DND-41 (cell line): ENCODE measurements at regions not wholly inside any gene's neighbourhood (a gene's known extent, or its start where the extent isn't known, plus 50 kb on each side); places are given as distances from the start of the nearest gene placed in this dataset.

ENCODE experiments used
- ATAC-seq: fragments of 200-7000 bp; cut with Tn5 transposase; 3 replicates; pipeline ENCODE4 v1.9.1; 2021; ENCODE audit warnings: low read depth; ENCODE audit not compliant: insufficient read depth
- DNase-seq: peaks from one replicate; pipeline ENCODE4 v3.0.0-alpha.2; 2020
- H2AFZ ChIP-seq: 2 replicates; pipeline ENCODE4 v1.6.0; 2012; ENCODE audit warnings: low read depth, low read length
- H3K27ac ChIP-seq: 2 replicates; pipeline ENCODE4 v1.5.1; 2012; ENCODE audit warnings: low read length, inconsistent platforms
- H3K27me3 ChIP-seq: fragments of 200-600 bp; sonication (generic); 2 replicates; pipeline ENCODE4 v1.6.0; 2012; ENCODE audit warnings: low read length, mild to moderate bottlenecking, inconsistent platforms; ENCODE audit not compliant: insufficient read depth, poor library complexity
- H3K36me3 ChIP-seq: 2 replicates; pipeline ENCODE4 v1.5.1; 2012; ENCODE audit warnings: low read length, inconsistent platforms; ENCODE audit not compliant: insufficient read depth
- H3K4me1 ChIP-seq: 2 replicates; pipeline ENCODE4 v1.5.1; 2012; ENCODE audit warnings: mild to moderate bottlenecking, low read length; ENCODE audit not compliant: insufficient read depth
- H3K4me2 ChIP-seq: 2 replicates; pipeline ENCODE4 v1.6.0; 2012; ENCODE audit warnings: mild to moderate bottlenecking, moderate library complexity, low read length, inconsistent platforms; ENCODE audit not compliant: insufficient read depth
- H3K4me3 ChIP-seq, 2 experiments: fragments of 200-600 bp in 1 of 2; shearing (Covaris generic) in 1 of 2; 2 replicates each; pipeline ENCODE4 v1.5.1; 2012 to 2016; ENCODE audit warnings: inconsistent platforms in 2 of 2, low read length in 2 of 2, mild to moderate bottlenecking in 2 of 2, low read depth in 1 of 2, moderate library complexity in 1 of 2
- H3K79me2 ChIP-seq: 2 replicates; pipeline ENCODE4 v1.6.0; 2012; ENCODE audit warnings: low read length, inconsistent platforms; ENCODE audit not compliant: insufficient read depth
- H3K9ac ChIP-seq: 2 replicates; pipeline ENCODE4 v1.6.0; 2012; ENCODE audit warnings: low read depth, mild to moderate bottlenecking, inconsistent platforms, low read length, moderate library complexity
- H3K9me3 ChIP-seq: 2 replicates; pipeline ENCODE4 v1.5.1; 2012; ENCODE audit warnings: low read length, moderate library complexity, mild to moderate bottlenecking, inconsistent platforms; ENCODE audit not compliant: insufficient read depth, severe bottlenecking
- H4K20me1 ChIP-seq: 2 replicates; pipeline ENCODE4 v1.6.0; 2012; ENCODE audit warnings: low read length; ENCODE audit not compliant: insufficient read depth
- EZH2 ChIP-seq: IDR thresholded peaks from 3 replicates; pipeline ENCODE4 v1.6.1; 2012; ENCODE audit warnings: borderline replicate concordance, low read depth, mild to moderate bottlenecking, moderate library complexity, low read length, inconsistent platforms; ENCODE audit not compliant: severe bottlenecking
- TF ChIP-seq, protein P1 (sequence below): IDR thresholded peaks from 2 replicates; pipeline ENCODE4 v1.5.1; 2012; ENCODE audit warnings: borderline replicate concordance, low read length, moderate library complexity, mild to moderate bottlenecking; ENCODE audit not compliant: poor library complexity, severe bottlenecking; ENCODE audit errors: extremely low read depth

DNA sequence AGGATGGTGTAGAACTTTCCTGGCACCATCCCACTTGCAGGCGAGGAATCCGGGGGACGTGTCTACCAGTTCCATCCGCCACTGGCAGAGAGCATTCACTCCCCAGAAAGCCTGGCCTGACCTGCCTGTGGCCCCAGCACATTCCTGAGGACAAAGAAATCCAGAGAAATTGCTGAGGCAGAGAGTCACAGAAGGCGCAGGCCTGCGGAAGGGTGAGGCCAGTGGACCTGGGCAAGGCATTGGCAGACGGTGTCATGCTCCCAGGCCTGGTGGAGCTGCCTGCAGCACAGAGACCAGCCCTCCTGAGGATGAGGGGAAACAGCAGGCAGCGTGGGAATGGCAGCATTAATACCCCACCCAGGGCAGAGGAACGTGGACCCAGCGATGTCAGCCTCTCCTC is 81.2 kb upstream of the F3 start:
- Histone ChIP-seq H3K36me3 (no peaks in the 10 kb centered on the region), H3K9me3 (no peaks in the 10 kb centered on the region), H3K9ac (no peak overlapping the region), H3K27me3 (no peaks in the 10 kb centered on the region), H3K27ac (no peak overlapping the region), H2AFZ (no peak overlapping the region), H3K4me3 (no peak overlapping the region), H3K4me2 (no peak overlapping the region), H4K20me1 (no peaks in the 10 kb centered on the region), H3K79me2 (no peaks in the 10 kb centered on the region), H3K4me1 (no peaks in the 10 kb centered on the region)
- TF ChIP-seq EZH2 = no peak
- TF ChIP-seq, protein P1, sequence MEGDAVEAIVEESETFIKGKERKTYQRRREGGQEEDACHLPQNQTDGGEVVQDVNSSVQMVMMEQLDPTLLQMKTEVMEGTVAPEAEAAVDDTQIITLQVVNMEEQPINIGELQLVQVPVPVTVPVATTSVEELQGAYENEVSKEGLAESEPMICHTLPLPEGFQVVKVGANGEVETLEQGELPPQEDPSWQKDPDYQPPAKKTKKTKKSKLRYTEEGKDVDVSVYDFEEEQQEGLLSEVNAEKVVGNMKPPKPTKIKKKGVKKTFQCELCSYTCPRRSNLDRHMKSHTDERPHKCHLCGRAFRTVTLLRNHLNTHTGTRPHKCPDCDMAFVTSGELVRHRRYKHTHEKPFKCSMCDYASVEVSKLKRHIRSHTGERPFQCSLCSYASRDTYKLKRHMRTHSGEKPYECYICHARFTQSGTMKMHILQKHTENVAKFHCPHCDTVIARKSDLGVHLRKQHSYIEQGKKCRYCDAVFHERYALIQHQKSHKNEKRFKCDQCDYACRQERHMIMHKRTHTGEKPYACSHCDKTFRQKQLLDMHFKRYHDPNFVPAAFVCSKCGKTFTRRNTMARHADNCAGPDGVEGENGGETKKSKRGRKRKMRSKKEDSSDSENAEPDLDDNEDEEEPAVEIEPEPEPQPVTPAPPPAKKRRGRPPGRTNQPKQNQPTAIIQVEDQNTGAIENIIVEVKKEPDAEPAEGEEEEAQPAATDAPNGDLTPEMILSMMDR = no peak
- ATAC-seq = no peak
- no peak for DNase-seq

DNA sequence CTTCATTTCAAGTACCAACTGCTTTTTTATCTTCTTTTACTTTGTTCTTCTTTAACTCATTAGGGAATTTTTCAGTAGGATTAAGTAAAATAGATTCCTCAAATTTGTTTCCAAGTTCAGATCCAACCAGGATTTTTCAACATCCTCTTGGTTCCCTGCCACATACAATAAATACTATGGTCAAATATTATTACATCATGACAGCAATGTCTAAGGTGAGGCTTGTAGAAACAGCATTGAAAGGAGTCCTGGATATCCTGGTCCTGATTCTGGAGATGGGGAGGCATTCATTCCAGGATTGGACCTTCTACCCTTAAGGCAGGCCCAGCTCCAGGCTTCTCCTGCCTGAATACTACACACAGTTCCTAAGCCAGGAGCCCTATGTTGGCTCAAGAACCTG is 80.2 kb upstream of the F3 start:
- ATAC-seq = no peak
- no peak overlapping the region for H3K4me2 ChIP-seq

DNA sequence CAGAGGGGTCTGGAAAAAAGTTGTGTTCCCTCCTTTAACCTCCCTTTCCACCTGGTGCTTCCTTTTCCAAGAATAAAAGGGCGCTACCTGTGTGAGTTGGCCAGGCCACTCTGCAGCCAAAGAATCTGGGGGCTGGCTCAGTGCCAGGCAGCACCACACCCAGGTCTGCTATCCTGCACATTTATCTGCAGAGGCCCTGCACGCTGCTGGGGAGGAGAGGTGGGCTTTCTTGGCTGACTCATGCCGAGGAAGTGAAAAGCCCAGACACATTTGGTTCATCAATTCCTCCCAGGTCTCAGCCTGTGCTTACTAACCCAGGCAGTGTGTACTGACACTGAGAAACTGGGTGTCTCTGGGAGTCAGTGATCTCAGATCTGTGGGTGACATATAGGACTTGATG is 79.8 kb upstream of the F3 start:
- Histone ChIP-seq H2AFZ (no peak overlapping the region), H3K79me2 (no peaks in the 10 kb centered on the region), H4K20me1 (no peaks in the 10 kb centered on the region), H3K27ac (no peak overlapping the region), H3K27me3 (no peaks in the 10 kb centered on the region), H3K4me2 (no peak overlapping the region), H3K9ac (no peak overlapping the region), H3K9me3 (no peaks in the 10 kb centered on the region), H3K36me3 (no peaks in the 10 kb centered on the region), H3K4me3 (no peak overlapping the region), H3K4me1 (no peaks in the 10 kb centered on the region)
- ATAC-seq (peak; percentile 53), DNase-seq (no peak)
- TF ChIP-seq EZH2 = no peak
- TF ChIP-seq, protein P1 = no peak

More for the DNA sequence above, 80.2 kb upstream of the F3 start:
- Histone ChIP-seq H3K79me2 (no peaks in the 10 kb centered on the region), H3K27ac (no peak overlapping the region), H3K9me3 (no peaks in the 10 kb centered on the region), H2AFZ (no peak overlapping the region), H4K20me1 (no peaks in the 10 kb centered on the region), H3K27me3 (no peaks in the 10 kb centered on the region), H3K4me3 (no peak overlapping the region), H3K36me3 (no peaks in the 10 kb centered on the region), H3K9ac (no peak overlapping the region), H3K4me1 (no peaks in the 10 kb centered on the region)
- no peak for DNase-seq
- TF ChIP-seq, protein P1 = no peak
- no peak for TF ChIP-seq EZH2

DNA sequence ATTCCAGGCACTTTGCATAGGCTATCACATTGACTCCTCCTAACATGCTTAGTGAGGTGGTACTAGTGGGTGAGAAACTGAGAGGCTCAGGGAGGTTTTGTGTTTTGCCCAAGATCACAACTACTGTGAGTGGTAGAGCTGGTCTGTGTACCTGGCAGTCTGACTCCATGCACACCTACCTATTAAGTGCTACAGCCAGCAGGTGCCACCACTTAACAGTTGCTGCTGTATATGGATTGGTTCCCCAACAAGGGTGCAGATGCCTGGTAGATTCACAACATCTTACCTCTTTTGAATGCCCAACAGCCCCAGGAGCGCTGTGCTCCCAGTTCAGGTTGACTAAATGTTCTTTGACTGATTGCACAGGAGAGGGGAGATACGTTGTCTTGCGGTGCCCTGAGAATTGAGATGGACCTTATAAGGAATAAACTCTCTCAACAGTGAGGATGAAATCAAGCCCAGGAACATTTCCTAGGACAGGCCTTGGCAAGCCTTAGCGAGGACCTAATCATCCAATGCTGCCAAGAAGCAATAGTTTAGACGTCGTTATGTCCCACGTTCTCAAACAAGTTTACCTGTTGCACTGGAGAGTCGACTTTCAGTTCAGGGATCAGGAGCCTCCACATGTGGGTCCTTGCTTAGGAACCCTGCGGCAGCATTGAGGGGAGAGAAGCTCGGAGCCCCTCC is 78.9 kb upstream of the F3 start:
- no peak overlapping the region for H3K9ac ChIP-seq

More for the DNA sequence above, 78.9 kb upstream of the F3 start:
- Histone ChIP-seq H2AFZ (no peak overlapping the region), H3K27ac (no peak overlapping the region), H3K4me1 (no peaks in the 10 kb centered on the region), H3K4me2 (no peak overlapping the region), H3K9me3 (no peaks in the 10 kb centered on the region), H3K27me3 (no peaks in the 10 kb centered on the region), H3K36me3 (no peaks in the 10 kb centered on the region), H3K79me2 (no peaks in the 10 kb centered on the region), H3K4me3 (no peak overlapping the region), H4K20me1 (no peaks in the 10 kb centered on the region)
- TF ChIP-seq EZH2 = no peak
- DNase-seq = no peak
- no peak for ATAC-seq
